ENCODE measurements at regions not wholly inside any gene's neighbourhood (a gene's known extent, or its start where the extent isn't known, plus 50 kb on each side); places are given as distances from the start of the nearest gene placed in this dataset.

- no peak for DNase-seq
Observed at GRCh38 chr2:150156415-150156814, 331.1 kb downstream of the RND3 start.

DNA sequence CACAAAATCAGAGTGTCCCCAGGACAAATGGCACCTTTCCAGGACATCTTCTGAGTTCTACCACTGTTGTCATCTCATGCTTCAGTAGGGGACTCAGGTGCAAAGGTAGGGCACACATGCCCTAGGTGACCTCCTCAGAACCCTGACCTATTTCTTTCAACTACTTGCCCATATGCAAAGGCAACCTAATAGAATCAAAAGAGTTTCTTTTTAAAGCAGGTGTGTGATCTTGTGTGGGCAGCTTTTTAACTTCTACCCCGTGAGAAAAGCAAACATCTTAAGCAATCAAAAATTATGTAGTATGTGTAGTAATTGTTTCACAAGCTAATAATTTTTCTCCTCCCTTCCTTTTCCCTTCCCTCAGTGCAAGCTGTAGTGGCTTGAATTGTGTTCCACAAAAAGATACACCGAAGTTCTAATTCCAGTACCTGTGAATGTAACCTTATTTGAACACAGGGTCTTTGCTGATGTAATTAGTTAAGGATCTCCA, 333.1 kb downstream of the RND3 start:
- no peak for DNase-seq

- no peak for DNase-seq
Observed at GRCh38 chr2:150153646-150154307, 333.7 kb downstream of the RND3 start.

GRCh38 chr2:150152230-150152629, 335.2 kb downstream of the RND3 start:
- DNase-seq, result no peak

DNA sequence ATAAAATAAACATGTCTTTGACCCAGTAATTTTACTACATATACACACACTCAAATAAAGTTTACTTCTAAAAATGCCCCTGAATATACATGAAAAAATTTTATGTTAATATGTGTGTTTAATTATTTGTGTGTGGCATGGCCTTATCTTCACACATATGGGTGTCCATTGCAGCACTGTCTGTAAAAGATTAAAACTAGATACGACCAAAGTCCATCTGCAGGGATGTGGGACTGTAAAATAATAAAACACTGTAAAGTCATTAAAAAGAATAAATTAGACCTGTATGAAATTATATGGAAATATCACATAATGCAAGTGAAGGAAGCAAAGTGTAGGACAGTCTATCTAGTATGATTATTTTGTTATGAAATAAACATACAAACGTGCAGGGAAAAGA, 337.3 kb downstream of the RND3 start:
- DNase-seq, result no peak

- no peak for DNase-seq
Observed at GRCh38 chr2:150147889-150148683, 339.4 kb downstream of the RND3 start.

- no peak for DNase-seq
Observed at GRCh38 chr2:150146879-150147278, 340.6 kb downstream of the RND3 start.

DNA sequence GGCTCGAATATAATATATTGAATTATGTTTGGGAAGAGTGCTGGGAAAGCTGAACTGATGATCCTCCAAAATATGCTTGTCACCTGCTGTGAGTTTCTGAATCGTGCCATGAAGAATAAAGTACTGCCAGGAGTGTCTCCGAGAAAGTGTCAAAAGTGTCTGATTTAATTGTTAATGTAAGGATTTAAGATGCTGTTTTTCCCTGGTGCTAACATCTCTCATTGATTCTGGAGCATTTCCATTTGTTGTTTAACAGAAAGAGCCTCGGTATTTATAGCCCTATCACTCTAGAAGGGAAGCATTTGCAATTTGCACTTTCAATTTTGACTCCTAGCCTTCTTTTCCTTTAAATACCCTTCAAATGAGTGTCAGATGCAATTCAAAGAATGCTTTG, 342.2 kb downstream of the RND3 start:
- DNase-seq, result no peak

DNA sequence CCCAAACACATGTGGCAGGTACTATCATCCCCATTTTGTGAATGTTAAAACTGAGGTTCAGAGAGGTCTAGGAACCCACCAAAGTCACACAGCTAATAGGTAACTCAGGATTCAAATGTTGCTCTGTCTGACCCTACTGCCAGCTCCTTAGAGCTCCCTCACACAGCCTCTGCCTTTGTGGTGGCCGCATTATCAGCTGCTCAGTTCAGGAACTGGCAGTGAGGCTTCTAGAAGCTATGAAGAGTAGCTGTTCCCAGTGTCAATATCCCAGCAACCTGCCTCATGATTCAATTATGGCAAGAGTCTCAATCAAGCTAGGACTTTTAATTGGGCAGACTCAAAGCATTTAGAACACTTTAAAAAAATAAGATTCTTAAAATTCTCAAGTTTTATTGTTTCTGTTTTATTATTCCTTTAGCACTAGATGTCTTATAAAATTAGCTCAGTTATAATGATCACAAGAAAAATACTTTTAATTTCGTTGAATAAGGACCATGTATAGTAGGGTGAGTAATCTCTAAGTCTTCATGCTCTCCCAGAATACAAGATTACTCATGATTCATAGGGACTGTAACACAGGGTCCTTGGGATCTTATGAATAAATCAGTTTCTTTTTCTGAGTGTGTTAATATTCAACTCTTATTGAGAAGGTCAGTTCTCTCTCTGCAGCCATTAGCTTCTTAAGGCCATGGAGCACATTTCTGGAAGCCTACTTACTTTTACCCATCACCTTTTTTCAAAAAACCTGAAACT, 342.7 kb downstream of the RND3 start:
- DNase-seq, result no peak

DNA sequence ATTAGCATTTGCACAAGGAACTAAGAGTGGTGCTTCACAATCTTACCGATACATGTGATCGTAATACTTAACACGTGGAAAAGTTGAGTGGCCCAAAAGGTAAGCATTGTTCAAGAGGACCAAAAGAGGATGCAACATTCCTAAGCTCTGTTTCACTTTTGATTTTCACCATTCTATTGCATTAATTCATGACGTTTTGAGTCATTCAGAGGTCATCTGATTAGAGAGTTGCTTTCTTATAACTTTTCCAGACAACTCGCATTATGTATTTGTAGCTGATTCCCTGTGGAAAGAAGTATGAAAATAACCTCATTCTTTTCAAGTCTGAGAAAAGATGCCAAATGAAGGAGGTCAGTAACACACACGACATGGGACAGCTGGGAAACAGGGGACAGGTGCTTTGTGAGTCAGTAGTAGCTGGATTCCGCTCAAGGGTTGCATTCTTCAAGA, 344.4 kb downstream of the RND3 start:
- no peak for DNase-seq

GRCh38 chr2:150142561-150142960, 344.9 kb downstream of the RND3 start:
- no peak for DNase-seq

GRCh38 chr2:150141226-150142001, 346.1 kb downstream of the RND3 start:
- DNase-seq, result no peak

DNA sequence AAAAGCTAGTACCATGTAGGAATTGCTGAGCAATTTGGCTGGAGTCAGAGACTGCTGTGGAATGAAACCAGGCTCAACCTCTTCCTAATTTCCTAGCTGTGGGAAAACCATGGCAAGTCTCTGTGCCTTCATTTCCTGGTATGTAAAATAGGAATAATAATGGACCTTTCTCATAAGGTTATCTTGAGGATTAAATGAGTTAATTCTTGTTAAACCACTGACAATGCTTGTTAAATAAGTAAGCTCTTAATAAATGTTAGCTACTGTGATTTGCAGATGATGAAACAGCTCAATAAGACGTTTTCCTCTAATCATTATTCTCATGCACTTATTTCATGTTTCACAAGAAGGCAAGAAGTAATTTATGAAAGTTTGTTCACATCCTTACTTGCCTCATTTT, 346.7 kb downstream of the RND3 start:
- DNase-seq, result no peak

DNA sequence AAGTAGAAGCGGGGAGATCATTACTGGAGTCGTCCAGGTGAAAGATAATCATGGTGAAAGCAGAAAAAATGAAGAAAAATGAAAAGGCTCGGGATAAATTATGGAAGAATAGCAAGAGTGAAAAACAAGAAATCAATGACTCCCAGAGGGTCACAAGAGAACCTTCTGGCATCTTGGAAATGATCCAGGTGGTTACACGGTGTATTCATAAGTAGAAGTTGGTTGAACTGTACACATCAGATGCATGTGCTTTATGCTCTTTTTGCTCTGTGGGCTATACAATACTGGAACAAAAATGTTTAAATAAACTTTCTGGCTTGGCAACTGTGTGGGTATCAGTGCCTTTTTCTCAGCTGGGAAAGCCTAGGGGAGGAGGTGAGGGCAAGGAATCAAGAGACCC, 348.9 kb downstream of the RND3 start:
- no peak for DNase-seq

- DNase-seq, result no peak
Observed at GRCh38 chr2:150137338-150138069, 350.0 kb downstream of the RND3 start.

DNA sequence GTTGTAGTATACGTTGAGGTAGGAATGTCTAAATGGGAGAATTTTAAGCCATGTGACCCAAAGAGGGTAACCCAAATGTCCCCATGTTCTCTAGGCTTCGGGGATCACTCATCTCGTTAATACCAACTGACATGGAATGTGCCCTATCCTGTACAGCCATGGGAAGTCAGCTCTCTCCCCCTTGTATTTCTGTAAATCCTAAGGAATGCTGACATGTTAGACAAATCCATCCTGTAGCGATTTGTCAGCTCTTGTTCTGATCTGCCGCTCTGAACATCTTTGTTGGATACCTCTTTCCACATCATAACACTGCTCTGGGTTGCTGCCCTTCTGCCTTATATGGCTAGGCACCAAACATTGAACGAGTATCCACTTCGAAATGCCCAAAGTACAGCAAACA, 350.6 kb downstream of the RND3 start:
- no peak for DNase-seq

- no peak for DNase-seq
Observed at GRCh38 chr2:150136401-150136800, 351.1 kb downstream of the RND3 start.

DNA sequence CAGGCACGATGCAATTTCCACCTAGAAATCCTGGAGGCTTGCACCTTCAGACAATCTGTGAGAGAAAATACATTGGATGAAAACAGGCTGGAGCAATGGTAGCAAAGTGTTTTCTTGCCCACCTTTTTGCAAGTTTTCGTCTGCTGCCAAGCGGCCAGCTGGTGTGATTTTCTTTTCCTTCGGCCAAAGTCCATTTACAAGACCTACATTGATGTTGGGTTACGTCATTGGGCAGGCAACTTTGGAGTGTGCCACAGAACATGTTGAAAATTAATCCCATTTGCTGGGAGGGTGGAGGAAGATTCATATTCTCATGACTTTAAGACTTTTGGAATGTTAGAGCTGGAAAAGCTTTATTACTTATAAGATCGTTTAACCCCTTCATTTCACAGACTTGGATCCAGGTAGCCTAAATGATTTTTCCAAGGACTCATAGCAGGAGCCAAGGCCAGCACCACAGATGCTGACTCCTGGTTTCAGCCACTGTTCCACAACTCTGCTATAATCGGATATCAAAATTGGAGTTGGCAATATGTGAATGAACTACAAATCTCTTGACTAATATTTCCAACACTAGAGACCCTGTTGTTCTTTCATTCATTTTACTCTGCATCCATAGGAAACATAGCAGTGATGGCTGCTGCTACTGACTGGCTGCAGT, 352.1 kb downstream of the RND3 start:
- no peak for DNase-seq

DNA sequence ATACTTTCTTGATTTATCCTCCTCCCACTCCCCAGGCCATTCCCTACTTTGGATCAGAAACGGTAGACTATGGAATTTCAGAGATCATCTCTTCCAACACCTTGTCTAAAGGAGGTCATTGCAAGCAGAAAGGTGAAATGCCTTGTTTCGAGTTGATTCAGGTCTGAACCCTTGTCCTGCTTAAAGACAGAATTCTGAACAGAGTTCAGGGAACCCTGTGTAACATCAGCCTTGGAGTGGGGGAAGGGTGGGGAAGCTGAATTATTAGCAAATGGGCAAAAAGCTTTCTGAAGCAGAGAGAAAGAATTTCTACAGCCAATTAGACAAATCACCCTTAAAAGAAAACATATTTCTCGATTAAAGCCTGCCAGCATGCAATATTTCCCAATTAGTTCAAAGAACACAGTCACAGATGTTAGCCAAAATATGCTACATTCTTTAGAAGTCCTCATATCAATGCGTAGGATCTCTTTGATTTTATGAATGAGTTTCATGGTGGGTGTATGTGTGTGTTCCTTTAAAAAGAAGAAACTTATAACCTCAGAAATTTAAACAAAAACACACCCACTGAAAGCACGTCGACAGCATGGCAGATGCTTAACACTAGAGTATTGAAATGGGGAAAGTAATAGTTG, 353.1 kb downstream of the RND3 start:
- DNase-seq, result no peak

DNA sequence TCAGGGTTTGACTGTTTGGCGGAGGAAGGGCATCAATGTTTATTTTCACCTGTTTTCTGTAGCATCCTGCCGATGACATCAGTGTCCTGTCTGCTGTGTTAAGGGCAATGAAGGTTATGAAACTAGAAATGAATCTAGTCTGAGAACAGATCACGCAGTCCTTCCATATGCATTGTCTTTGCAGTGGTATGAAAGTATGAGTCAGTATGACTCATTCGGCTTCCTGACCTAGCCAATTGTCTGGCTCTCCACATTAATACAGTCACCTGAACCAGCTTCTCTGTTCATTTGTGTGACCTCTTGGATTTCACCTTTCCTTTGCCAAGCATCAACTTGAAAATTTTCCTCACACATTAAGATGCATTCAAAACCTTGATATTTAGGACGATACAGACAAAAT, 353.8 kb downstream of the RND3 start:
- peak; percentile 76 for DNase-seq
